ENCODE measurements at regions not wholly inside any gene's neighbourhood (a gene's known extent, or its start where the extent isn't known, plus 50 kb on each side); places are given as distances from the start of the nearest gene placed in this dataset.
"Not testable (repeated sequence)": the region's sequence is repeated elsewhere in the genome, so short reads cannot be mapped to it uniquely, and the experiment has no call there.

DNA sequence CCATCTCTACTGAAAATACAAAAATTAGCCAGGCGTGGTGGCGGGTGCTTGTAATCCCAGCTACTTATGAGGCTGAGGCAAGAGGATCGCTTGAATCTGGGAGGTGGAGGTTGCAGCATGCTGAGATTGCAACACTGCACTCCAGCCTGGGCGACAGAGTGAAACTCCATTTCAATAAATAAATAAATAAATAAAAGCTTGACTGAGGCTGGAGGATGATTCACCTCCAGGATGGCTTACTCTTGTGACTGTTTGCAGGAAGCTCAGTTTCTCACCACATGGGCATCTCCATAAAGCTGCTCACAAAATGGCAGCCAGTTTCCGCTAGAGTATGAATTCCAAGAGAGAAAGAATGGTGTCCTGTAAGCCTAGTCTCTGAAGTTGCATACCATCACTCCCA is 191.7 kb upstream of the EDNRA start:
- Histone ChIP-seq H3K4me3 (ENCODE audit: low read length, poor library complexity, severe bottlenecking) (no peak overlapping the region), H3K9me2 (replicated peaks; ENCODE audit: low read depth, low read length) (no peaks in the 10 kb centered on the region), H3K36me3 (ENCODE audit: insufficient read depth, low read length) (no peaks in the 10 kb centered on the region), H3K79me2 (ENCODE audit: insufficient read depth, low read length) (no peaks in the 10 kb centered on the region), H2AFZ (ENCODE audit: low read length) (no peak overlapping the region), H3K9me3 (ENCODE audit: insufficient read depth, low read depth, low read length) (no peaks in the 10 kb centered on the region), H3K4me1 (ENCODE audit: insufficient read depth, low read length, poor library complexity, severe bottlenecking) (no peaks in the 10 kb centered on the region), H3F3A (ENCODE audit: low read depth) (no peaks in the 10 kb centered on the region), H4K20me1 (ENCODE audit: insufficient read depth, low read length, poor library complexity, severe bottlenecking) (no peaks in the 10 kb centered on the region), H3K27me3 (ENCODE audit: insufficient read depth, low read length, poor library complexity, severe bottlenecking) (no peaks in the 10 kb centered on the region), H3K4me2 (ENCODE audit: low read depth, low read length, poor library complexity, severe bottlenecking) (no peak overlapping the region), H3K9ac (ENCODE audit: low read depth, low read length, poor library complexity, severe bottlenecking) (no peak overlapping the region)
- no peak for TF ChIP-seq EZH2phosphoT487 (IDR thresholded peaks at IDR 0.05; ENCODE audit: borderline replicate concordance)
- TF ChIP-seq, protein P1, sequence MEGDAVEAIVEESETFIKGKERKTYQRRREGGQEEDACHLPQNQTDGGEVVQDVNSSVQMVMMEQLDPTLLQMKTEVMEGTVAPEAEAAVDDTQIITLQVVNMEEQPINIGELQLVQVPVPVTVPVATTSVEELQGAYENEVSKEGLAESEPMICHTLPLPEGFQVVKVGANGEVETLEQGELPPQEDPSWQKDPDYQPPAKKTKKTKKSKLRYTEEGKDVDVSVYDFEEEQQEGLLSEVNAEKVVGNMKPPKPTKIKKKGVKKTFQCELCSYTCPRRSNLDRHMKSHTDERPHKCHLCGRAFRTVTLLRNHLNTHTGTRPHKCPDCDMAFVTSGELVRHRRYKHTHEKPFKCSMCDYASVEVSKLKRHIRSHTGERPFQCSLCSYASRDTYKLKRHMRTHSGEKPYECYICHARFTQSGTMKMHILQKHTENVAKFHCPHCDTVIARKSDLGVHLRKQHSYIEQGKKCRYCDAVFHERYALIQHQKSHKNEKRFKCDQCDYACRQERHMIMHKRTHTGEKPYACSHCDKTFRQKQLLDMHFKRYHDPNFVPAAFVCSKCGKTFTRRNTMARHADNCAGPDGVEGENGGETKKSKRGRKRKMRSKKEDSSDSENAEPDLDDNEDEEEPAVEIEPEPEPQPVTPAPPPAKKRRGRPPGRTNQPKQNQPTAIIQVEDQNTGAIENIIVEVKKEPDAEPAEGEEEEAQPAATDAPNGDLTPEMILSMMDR (conservative IDR thresholded peaks at IDR 0.05; ENCODE audit: low read length): no peak

GRCh38 chr4:147292604-147293313 is 188.1 kb upstream of the EDNRA start:
- H2AFZ ChIP-seq (ENCODE audit: low read length): not testable (repeated sequence)

GRCh38 chr4:147293314-147293677 is 187.6 kb upstream of the EDNRA start:
- not testable (repeated sequence) for H3K9me2 ChIP-seq (replicated peaks; ENCODE audit: low read depth, low read length); H3K27me3 ChIP-seq (ENCODE audit: insufficient read depth, low read length, poor library complexity, severe bottlenecking); H3K9ac ChIP-seq (ENCODE audit: low read depth, low read length, poor library complexity, severe bottlenecking); H3K4me2 ChIP-seq (ENCODE audit: low read depth, low read length, poor library complexity, severe bottlenecking); H3K79me2 ChIP-seq (ENCODE audit: insufficient read depth, low read length); H3K9me3 ChIP-seq (ENCODE audit: insufficient read depth, low read depth, low read length); H3K36me3 ChIP-seq (ENCODE audit: insufficient read depth, low read length); H2AFZ ChIP-seq (ENCODE audit: low read length); H3K4me3 ChIP-seq (ENCODE audit: low read length, poor library complexity, severe bottlenecking); H3F3A ChIP-seq (ENCODE audit: low read depth); H4K20me1 ChIP-seq (ENCODE audit: insufficient read depth, low read length, poor library complexity, severe bottlenecking); H3K4me1 ChIP-seq (ENCODE audit: insufficient read depth, low read length, poor library complexity, severe bottlenecking)

More at GRCh38 chr4:147292604-147293313, 188.1 kb upstream of the EDNRA start:
- H3K36me3 ChIP-seq (ENCODE audit: insufficient read depth, low read length); H3F3A ChIP-seq (ENCODE audit: low read depth); H4K20me1 ChIP-seq (ENCODE audit: insufficient read depth, low read length, poor library complexity, severe bottlenecking); H3K79me2 ChIP-seq (ENCODE audit: insufficient read depth, low read length); H3K27me3 ChIP-seq (ENCODE audit: insufficient read depth, low read length, poor library complexity, severe bottlenecking); H3K9ac ChIP-seq (ENCODE audit: low read depth, low read length, poor library complexity, severe bottlenecking); H3K9me2 ChIP-seq (replicated peaks; ENCODE audit: low read depth, low read length); H3K4me1 ChIP-seq (ENCODE audit: insufficient read depth, low read length, poor library complexity, severe bottlenecking); H3K9me3 ChIP-seq (ENCODE audit: insufficient read depth, low read depth, low read length); H3K4me2 ChIP-seq (ENCODE audit: low read depth, low read length, poor library complexity, severe bottlenecking); H3K4me3 ChIP-seq (ENCODE audit: low read length, poor library complexity, severe bottlenecking): not testable (repeated sequence)

DNA sequence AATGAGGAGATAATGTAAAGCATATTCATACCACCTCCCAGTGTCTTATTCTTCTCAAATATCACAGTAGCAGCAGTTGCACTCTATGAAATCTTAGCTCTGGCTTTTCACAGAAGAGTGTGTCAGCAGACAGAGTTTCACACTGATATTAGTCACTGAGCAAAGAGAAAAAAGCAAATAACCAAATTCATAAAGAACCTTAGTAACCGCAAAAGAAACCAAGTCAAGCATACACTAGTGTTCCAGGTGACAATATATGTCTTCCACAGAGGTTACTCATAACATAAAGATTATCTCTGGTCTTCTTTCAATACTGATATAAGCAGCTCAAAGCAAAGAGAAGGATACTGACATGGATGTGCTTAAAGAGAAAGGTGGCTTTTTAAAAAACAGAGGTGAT is 181.7 kb upstream of the EDNRA start:
- H3K79me2 ChIP-seq (ENCODE audit: insufficient read depth, low read length): no peaks in the 10 kb centered on the region
- no peaks in the 10 kb centered on the region for H3K9me2 ChIP-seq (replicated peaks; ENCODE audit: low read depth, low read length)
- no peaks in the 10 kb centered on the region for H4K20me1 ChIP-seq (ENCODE audit: insufficient read depth, low read length, poor library complexity, severe bottlenecking)
- TF ChIP-seq, protein P1 (conservative IDR thresholded peaks at IDR 0.05; ENCODE audit: low read length): no peak
- H3K9me3 ChIP-seq (ENCODE audit: insufficient read depth, low read depth, low read length): no peaks in the 10 kb centered on the region
- H3F3A ChIP-seq (ENCODE audit: low read depth): no peaks in the 10 kb centered on the region
- H3K27me3 ChIP-seq (ENCODE audit: insufficient read depth, low read length, poor library complexity, severe bottlenecking): no peaks in the 10 kb centered on the region
- no peaks in the 10 kb centered on the region for H3K4me1 ChIP-seq (ENCODE audit: insufficient read depth, low read length, poor library complexity, severe bottlenecking)
- H3K4me2 ChIP-seq (ENCODE audit: low read depth, low read length, poor library complexity, severe bottlenecking): no peak overlapping the region
- H3K36me3 ChIP-seq (ENCODE audit: insufficient read depth, low read length): no peaks in the 10 kb centered on the region
- H2AFZ ChIP-seq (ENCODE audit: low read length): no peak overlapping the region
- H3K4me3 ChIP-seq (ENCODE audit: low read length, poor library complexity, severe bottlenecking): no peak overlapping the region
- no peak overlapping the region for H3K9ac ChIP-seq (ENCODE audit: low read depth, low read length, poor library complexity, severe bottlenecking)

All from Loucy (cell line).